ENCODE measurements at regions not wholly inside any gene's neighbourhood (a gene's known extent, or its start where the extent isn't known, plus 50 kb on each side); places are given as distances from the start of the nearest gene placed in this dataset.
A peak's percentile ranks its signal among the peaks of the same experiment; 100 is the strongest.
"Not testable (repeated sequence)": the region's sequence is repeated elsewhere in the genome, so short reads cannot be mapped to it uniquely, and the experiment has no call there.

DNA sequence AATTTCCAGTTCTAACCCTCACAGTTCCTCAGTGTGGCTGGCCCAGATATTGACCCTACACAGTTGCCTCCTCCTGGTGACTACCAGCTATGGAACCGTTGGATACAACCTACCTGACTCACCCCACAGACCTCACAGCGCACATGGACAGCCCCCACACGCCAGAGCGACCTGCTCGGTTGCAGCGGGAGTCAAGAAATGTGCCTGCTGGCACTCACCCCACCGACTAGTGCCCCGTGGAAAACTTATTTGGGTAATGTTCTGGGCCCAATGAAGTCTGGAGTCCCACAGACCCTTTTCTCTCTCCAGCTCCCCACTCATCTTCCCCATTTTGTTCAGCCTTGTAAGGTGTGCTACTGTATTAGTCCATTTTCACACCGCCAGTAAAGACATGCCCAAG is 2770.8 kb downstream of the RPIA start:
- H3K27ac ChIP-seq; intact Hi-C loops (cut with DNase I; ENCODE audit: low total_unique reads); H3K36me3 ChIP-seq; H3K9me3 ChIP-seq; ATAC-seq; H3K4me1 ChIP-seq; in situ Hi-C loops (cut with MboI; ENCODE audit: low sequenced_read_pairs in 4 of 4); H3K27me3 ChIP-seq; H3K4me3 ChIP-seq: not testable (repeated sequence)
- peak in 1 of 2 donors; percentile 1 for DNase-seq

DNA sequence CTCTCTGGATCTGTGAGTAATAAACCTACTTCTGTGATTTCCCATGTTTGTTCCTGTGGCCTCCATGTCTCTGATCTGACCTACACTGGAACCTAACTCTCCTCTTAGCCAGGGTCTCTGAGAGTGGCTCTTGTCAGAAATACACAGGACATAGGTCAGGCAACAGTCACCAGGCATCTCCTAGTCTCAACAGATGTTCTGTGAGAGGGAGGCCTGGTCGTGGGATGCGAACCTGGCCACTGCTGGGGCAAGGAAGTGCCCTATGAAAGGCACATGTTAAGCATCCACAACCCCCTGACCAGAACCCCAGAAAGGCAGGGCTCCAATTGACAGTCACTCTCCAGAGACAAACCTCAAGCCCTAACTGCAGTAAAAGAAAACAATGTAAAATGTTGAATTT is 2771.5 kb downstream of the RPIA start:
- ATAC-seq; H3K4me3 ChIP-seq; H3K27me3 ChIP-seq; H3K36me3 ChIP-seq; intact Hi-C loops (cut with DNase I; ENCODE audit: low total_unique reads); H3K9me3 ChIP-seq; H3K27ac ChIP-seq; in situ Hi-C loops (cut with MboI; ENCODE audit: low sequenced_read_pairs in 4 of 4); H3K4me1 ChIP-seq; DNase-seq: not testable (repeated sequence)

DNA sequence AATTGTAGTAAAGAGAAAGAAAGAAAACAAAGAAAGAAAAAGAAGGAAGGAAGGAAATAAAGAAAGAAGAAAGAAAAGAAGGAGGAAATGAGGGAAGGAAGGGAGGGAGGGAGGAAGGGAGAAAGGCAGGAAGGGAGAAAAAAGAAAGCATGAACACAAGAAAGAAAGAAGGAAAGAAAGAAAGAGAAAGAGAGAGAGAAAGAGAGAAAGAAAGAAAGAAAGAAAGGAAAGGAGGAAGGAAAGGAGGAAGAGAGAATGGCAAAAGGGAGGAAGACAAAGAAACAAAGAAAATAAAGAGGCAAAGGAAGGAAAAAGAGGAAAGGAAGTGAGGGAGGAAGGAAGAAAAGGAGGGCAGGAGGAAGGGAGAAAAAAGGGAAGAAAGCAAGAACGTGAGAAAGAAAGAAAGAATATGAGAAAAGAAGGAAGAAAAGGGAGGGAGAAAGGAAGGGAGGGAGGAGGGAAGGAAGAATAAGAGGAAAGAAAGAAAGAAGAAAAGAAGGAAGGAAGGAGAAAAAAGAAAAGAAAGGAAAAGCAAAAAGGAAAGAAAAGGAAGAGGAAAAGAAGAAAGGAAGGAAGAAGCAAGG is 2775.4 kb downstream of the RPIA start:
- in situ Hi-C loops (cut with MboI; ENCODE audit: low sequenced_read_pairs in 4 of 4); H3K4me1 ChIP-seq; H3K9me3 ChIP-seq; H3K36me3 ChIP-seq; DNase-seq; intact Hi-C loops (cut with DNase I; ENCODE audit: low total_unique reads); H3K4me3 ChIP-seq; ATAC-seq; H3K27ac ChIP-seq: not testable (repeated sequence)
- H3K27me3 ChIP-seq = peaks cover 4 to 14% (median 6%) of the 10 kb centered on the region in 3 donors

DNA sequence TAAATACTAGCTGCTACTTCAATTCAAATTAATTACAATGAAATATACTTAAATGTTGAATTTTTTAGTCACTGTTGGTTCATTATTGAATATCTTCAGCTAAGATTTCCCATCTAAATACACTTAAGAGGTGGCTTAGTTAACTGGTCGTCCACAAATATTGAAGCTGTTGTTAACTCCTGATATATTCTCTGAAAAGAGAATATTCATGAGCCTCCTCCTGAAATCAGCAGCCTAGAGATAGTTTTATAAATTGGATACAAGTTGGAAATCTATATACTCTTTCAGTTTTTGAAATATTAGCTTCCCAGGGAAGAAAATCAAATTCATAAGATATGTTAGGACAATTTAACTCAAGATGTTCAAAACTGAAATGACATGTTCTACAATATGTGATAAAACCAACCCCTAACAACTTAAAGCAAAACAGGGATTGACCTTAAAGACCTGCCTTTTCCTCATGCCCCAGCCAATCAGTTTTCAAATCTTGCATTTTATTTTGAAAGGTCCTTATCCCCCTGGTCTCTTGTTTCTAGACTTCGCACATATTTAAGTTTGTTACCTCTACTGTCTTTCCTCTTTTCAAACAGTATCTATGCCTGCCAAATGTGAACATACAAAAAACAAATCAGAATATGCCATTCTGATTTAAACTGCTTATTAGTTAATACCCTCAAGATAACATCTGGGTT is 2784.9 kb downstream of the RPIA start:
- DNase-seq; H3K4me3 ChIP-seq; H3K36me3 ChIP-seq; ATAC-seq; H3K9me3 ChIP-seq; H3K27ac ChIP-seq; in situ Hi-C loops (cut with MboI; ENCODE audit: low sequenced_read_pairs in 4 of 4); intact Hi-C loops (cut with DNase I; ENCODE audit: low total_unique reads): not testable (repeated sequence)
- peaks cover 27 to 51% (median 35%) of the 10 kb centered on the region in 3 donors for H3K27me3 ChIP-seq
- H3K4me1 ChIP-seq = peaks cover 5 to 22% of the 10 kb centered on the region in 2 donors

DNA sequence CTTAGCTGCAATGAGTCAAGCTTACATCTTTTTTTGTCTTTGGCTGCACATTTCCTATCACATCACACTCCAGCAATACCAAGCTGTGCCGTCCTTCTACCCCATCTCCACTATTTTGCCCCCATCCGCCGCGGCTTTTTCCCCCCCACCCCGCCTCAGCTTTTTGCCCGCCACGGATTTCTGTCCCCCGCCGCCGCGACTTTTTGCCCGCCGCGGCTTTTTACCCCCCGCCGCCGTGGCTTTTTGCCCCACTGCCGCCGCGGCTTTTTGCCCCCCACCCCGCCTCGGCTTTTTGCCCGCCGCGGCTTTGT is 2785.4 kb downstream of the RPIA start:
- not testable (repeated sequence) for DNase-seq, ATAC-seq

DNA sequence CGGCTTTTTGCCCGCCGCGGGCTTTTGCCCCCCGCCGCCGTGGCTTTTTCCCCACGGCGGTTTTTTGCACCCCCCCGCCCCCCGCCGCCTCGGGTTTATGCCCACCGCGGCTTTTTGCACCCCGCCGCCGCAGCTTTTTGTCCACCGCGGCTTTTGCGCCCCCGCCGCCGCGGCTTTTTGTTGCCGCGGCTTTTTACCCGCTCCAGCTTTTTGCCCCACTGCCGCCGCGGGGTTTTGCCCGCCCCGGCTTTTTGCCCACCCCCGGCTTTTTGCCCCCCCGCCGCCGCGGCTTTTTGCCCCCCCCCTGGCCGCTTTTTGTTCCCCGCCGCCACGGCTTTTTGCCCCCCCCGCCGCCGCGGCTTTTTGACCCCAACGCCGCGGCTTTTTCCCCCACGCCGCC is 2785.8 kb downstream of the RPIA start:
- H3K27me3 ChIP-seq = peaks cover 27 to 49% (median 38%) of the 10 kb centered on the region in 3 donors
- ATAC-seq; H3K27ac ChIP-seq; H3K36me3 ChIP-seq; intact Hi-C loops (cut with DNase I; ENCODE audit: low total_unique reads); H3K9me3 ChIP-seq; DNase-seq; in situ Hi-C loops (cut with MboI; ENCODE audit: low sequenced_read_pairs in 4 of 4): not testable (repeated sequence)
- H3K4me1 ChIP-seq = peaks cover 5 to 22% of the 10 kb centered on the region in 2 donors
- peak overlapping the region; percentile 47 to 96 (median 62) for H3K4me3 ChIP-seq

More for the DNA sequence above, 2785.4 kb downstream of the RPIA start:
- peaks cover 29 to 51% (median 38%) of the 10 kb centered on the region in 3 donors for H3K27me3 ChIP-seq
- H3K36me3 ChIP-seq; H3K9me3 ChIP-seq; H3K27ac ChIP-seq; in situ Hi-C loops (cut with MboI; ENCODE audit: low sequenced_read_pairs in 4 of 4); intact Hi-C loops (cut with DNase I; ENCODE audit: low total_unique reads): not testable (repeated sequence)
- H3K4me3 ChIP-seq = peak overlapping the region in 1 of 4 donors; percentile 49
- peaks cover 5 to 22% of the 10 kb centered on the region in 2 donors for H3K4me1 ChIP-seq

DNA sequence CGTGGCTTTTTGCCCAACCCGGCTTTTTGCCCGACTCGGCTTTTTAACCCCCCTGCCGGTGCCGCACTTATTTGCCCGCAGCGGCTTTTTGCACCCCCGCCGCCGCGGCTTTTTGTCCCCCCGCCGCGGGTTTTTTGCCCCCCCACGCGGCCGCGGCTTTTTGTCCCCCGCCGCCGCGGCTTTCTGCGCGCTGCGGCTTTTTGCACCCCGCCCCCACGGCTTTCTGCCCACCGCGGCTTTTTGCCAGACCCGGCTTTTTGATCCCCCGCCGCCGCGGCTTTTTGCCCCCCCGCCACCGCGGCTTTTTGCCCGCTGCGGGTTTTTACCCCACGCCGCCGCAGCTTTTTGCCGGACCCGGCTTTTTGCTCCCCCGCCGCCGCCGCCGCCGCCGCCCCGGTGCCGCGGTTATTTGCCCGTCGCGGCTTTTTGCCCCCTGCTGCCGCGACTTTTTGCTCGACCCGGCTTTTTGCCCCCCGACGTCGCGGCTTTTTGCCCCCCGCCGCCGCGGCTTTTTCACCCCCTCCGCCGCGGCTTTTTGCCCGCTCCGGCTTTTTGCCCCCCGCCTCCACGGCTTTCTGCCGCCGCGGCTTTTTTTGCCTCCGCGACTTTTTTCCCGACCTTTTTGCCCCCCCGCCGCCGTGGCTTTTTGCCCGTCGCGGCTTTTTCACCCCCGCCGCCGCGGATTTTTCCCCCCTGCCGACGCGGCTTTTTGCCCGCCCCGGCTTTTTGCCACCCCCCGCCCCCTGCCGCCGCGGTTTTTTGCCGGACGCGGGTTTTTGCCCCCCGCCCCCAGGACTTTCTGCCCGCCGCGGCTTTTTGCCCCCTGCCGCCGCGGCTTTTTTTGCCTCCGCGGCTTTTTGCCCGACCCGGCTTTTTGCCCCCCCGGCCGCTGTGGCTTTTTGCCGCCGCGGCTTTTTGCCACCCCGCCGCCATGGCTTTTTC is 2786.5 kb downstream of the RPIA start:
- H3K9me3 ChIP-seq = no peaks in the 10 kb centered on the region
- TF ChIP-seq POLR2A (IDR thresholded peaks at IDR 0.05) = no peak
- TF ChIP-seq, protein P1, sequence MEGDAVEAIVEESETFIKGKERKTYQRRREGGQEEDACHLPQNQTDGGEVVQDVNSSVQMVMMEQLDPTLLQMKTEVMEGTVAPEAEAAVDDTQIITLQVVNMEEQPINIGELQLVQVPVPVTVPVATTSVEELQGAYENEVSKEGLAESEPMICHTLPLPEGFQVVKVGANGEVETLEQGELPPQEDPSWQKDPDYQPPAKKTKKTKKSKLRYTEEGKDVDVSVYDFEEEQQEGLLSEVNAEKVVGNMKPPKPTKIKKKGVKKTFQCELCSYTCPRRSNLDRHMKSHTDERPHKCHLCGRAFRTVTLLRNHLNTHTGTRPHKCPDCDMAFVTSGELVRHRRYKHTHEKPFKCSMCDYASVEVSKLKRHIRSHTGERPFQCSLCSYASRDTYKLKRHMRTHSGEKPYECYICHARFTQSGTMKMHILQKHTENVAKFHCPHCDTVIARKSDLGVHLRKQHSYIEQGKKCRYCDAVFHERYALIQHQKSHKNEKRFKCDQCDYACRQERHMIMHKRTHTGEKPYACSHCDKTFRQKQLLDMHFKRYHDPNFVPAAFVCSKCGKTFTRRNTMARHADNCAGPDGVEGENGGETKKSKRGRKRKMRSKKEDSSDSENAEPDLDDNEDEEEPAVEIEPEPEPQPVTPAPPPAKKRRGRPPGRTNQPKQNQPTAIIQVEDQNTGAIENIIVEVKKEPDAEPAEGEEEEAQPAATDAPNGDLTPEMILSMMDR (IDR thresholded peaks at IDR 0.05 in 4 of 5, conservative IDR thresholded peaks at IDR 0.05 in 1 of 5) = no peak
- peak overlapping the region; percentile 47 to 96 (median 62) for H3K4me3 ChIP-seq
- ATAC-seq (no peak), DNase-seq (no peak)
- in situ Hi-C loops (cut with MboI; ENCODE audit: low sequenced_read_pairs in 4 of 4) = no loop called here
- no peaks in the 10 kb centered on the region for H3K36me3 ChIP-seq
- intact Hi-C loops (cut with DNase I; ENCODE audit: low total_unique reads) = no loop called here
- H3K4me1 ChIP-seq = peaks cover 5 to 22% of the 10 kb centered on the region in 2 donors
- H3K27me3 ChIP-seq = peaks cover 29 to 48% (median 38%) of the 10 kb centered on the region in 3 donors
- H3K27ac ChIP-seq = no peak overlapping the region

DNA sequence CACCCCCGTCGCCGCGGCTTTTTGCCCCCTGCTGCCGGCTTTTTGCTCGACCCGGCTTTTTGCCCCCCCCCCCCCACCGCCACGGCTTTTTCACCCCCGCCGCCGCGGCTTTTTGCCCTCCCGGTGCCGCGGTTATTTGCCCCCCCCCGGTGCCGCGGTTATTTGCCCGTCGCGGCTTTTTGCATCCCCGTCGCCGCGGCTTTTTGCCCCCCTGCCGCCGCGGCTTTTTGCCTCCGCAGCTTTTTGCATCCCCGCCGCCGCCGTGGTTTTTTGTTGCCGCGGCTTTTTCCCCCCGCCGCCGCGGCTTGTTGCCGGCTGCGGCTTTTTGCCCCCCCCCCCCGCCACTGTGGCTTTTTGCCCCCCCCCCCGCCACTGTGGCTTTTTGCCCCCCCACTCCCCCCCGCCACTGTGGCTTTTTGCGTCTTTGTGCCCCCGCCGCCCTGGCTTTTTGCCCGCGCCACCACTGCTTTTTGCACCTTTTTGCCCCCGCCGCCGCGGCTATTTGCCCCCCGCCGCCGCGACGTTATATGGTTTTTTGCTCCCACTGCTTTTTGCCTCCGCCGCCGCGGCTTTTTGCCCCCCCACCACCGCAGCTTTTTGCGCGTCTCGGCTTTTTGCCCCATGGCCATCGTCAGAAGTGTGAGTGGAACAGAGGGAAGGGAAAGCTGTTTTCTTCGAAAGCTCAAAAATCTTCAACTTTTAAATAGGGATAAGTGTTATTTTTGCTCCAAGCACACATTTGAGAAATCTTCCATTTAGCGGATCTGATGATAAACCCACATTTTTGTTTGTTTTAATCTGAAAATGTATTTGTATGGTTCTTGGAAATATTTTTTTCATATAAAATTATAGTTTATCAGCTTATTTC is 2787.6 kb downstream of the RPIA start:
- in situ Hi-C loops (cut with MboI; ENCODE audit: low sequenced_read_pairs in 4 of 4); DNase-seq; intact Hi-C loops (cut with DNase I; ENCODE audit: low total_unique reads); ATAC-seq; H3K36me3 ChIP-seq; H3K27ac ChIP-seq; H3K9me3 ChIP-seq: not testable (repeated sequence)
- peaks cover 29 to 46% (median 38%) of the 10 kb centered on the region in 3 donors for H3K27me3 ChIP-seq
- H3K4me1 ChIP-seq = peaks cover 5 to 22% of the 10 kb centered on the region in 2 donors
- peak overlapping the region; percentile 47 to 96 (median 62) for H3K4me3 ChIP-seq

DNA sequence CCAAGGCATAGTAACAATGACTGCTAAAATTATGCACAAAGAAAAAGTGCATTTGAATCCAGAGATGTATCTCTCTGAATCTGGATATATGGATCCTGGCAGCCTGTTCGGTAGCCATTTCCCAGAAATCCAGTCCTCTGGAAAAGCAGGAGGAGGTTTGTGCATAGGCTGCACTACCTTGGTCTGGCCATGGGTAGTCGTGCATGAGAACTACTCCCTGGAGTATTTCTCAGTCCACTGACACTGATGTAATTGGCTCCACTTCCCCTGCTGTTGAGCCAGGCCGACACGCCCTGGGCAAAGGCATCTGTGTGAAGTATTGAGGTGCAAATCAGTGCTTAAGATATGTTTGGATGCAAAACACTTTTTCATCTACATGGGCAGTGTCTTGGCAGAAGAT is 2793.8 kb downstream of the RPIA start:
- ATAC-seq; intact Hi-C loops (cut with DNase I; ENCODE audit: low total_unique reads); DNase-seq; H3K27me3 ChIP-seq; H3K4me1 ChIP-seq; in situ Hi-C loops (cut with MboI; ENCODE audit: low sequenced_read_pairs in 4 of 4); H3K27ac ChIP-seq; H3K36me3 ChIP-seq; H3K9me3 ChIP-seq; H3K4me3 ChIP-seq: not testable (repeated sequence)

Data from gastrocnemius medialis (tissue), 4 donors.